ENCODE measurements at regions not wholly inside any gene's neighbourhood (a gene's known extent, or its start where the extent isn't known, plus 50 kb on each side); places are given as distances from the start of the nearest gene placed in this dataset.

DNA sequence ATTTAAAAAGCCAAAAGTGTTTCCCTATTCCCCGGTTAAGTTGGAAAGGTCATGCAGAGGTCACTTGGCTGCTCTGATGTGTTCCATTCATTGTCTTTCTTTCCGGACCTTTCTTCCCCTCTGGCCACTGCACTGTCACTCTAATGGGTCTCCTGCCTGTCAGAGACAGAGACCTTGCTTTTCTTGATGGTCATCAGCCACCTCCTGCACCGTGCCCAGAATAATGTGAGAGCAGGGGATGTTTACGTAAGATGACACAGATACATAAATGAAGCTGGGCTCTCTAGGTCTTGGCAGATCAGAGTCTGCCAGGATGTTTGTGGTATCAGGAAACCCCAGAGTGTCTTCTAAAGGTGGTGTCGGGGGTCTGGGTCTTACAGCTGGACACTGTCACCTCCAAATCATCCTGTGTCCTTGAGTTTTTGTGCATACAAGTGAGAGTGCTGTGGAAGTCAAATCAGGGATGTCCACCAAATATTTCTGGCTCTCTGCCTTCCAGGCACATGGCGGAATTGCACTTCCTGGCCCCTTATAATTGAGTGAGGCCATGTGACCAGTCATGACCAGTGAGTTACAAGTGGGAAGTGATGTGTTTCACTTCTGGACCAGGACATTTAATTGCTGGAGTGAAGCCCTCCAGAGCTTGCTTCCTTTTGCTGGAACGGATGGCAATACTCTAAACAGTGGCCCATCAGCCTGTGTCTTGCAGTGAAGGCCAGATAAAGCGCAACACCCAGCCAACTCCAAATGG lies 130.6 kb upstream of the ATP6AP2 start:
- no peak for TF ChIP-seq POLR2A (IDR thresholded peaks at IDR 0.05)
- TF ChIP-seq, protein P1, sequence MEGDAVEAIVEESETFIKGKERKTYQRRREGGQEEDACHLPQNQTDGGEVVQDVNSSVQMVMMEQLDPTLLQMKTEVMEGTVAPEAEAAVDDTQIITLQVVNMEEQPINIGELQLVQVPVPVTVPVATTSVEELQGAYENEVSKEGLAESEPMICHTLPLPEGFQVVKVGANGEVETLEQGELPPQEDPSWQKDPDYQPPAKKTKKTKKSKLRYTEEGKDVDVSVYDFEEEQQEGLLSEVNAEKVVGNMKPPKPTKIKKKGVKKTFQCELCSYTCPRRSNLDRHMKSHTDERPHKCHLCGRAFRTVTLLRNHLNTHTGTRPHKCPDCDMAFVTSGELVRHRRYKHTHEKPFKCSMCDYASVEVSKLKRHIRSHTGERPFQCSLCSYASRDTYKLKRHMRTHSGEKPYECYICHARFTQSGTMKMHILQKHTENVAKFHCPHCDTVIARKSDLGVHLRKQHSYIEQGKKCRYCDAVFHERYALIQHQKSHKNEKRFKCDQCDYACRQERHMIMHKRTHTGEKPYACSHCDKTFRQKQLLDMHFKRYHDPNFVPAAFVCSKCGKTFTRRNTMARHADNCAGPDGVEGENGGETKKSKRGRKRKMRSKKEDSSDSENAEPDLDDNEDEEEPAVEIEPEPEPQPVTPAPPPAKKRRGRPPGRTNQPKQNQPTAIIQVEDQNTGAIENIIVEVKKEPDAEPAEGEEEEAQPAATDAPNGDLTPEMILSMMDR (IDR thresholded peaks at IDR 0.05): no peak

Measured in uterus (tissue), 2 donors.